PFSK-1 (cell line): ENCODE measurements at regions not wholly inside any gene's neighbourhood (a gene's known extent, or its start where the extent isn't known, plus 50 kb on each side); places are given as distances from the start of the nearest gene placed in this dataset.

Experiments
- REST ChIP-seq, 2 experiments: IDR thresholded peaks; 2 replicates each; pipeline versions ENCODE4 v1.6.1 to v1.8.0; 2011 to 2012; ENCODE audit warnings: low read depth in 2 of 2, low read length in 2 of 2, control low read depth in 1 of 2, inconsistent platforms in 1 of 2, mild to moderate bottlenecking in 1 of 2, moderate library complexity in 1 of 2; ENCODE audit not compliant: insufficient read depth in 1 of 2
- TAF1 ChIP-seq: IDR thresholded peaks from 2 replicates; pipeline ENCODE4 v1.6.1; 2012; ENCODE audit warnings: low read length, control low read depth, borderline replicate concordance; ENCODE audit not compliant: insufficient read depth

DNA sequence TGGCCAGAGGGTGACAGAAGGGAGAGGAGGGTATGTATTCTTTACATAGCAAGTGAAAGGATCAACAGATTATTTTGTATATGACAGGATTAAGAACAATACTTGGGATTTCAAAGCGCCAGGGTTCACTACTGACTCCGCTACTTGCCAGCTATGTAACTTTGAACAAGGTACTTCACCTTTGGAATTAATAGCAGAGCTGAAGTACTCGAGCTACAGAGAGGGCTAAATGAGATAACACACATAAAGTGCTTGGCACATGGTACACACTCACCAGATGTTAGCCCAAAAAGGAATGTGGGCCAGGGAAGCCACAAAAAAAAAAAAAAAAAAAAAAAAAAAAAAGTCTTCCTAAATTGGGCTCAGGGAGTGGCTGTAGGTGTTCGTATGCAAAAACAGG lies 408.4 kb downstream of the BUD13 start:
- TF ChIP-seq TAF1, result no peak
- TF ChIP-seq REST (IDR thresholded peaks at IDR 0.05; ENCODE audit: insufficient read depth in 1 of 2, low read depth in 2 of 2, low read length in 2 of 2), result no peak
